HG03139 (cell line): ENCODE measurements at regions not wholly inside any gene's neighbourhood (a gene's known extent, or its start where the extent isn't known, plus 50 kb on each side); places are given as distances from the start of the nearest gene placed in this dataset.

Experiments used
- ATAC-seq: cut with Tn5 transposase; IDR thresholded peaks from one replicate; pipeline ENCODE4 v1.9.1; 2021; ENCODE audit not compliant: unreplicated experiment

DNA sequence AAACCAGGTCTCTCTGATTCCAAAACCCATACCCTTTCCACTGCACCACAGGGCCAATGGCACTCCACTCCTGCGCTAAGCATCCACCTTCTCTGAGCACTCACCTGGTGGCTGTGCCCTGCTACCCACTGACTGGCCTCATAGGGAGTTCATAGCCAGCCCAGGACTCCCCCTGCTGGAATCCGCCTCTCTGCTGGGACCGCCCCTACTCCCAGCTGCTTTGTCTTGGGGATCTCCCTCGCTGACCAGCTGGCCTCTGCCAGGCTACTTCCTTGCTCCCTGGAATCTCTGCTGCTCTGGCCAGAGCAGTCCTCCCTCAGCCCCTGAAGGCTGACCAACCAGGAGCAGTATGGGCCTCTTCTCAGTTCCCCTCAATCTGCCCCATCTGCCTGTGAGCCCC, 129.7 kb downstream of the FAXC start:
- ATAC-seq: peak; percentile 49

DNA sequence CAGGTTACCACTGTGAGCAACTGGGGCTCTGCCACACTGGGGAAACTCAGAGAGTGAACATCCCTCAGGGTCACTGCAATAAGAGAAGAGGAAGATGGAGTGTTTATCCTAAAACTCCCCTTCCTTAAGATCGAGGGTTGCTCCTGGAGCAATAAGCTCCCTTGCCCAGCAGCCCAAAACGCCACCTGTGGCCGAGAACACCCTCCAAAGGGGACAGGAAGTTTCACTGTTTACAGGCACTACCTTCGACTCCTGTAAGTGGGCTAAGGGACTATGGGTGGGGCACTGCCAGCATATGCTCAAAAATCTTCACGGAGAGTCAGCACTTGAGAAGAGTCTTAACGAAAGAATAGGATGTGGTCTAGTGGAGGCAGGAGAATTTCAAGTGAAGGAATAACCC, 132.5 kb downstream of the FAXC start:
- no peak for ATAC-seq

DNA sequence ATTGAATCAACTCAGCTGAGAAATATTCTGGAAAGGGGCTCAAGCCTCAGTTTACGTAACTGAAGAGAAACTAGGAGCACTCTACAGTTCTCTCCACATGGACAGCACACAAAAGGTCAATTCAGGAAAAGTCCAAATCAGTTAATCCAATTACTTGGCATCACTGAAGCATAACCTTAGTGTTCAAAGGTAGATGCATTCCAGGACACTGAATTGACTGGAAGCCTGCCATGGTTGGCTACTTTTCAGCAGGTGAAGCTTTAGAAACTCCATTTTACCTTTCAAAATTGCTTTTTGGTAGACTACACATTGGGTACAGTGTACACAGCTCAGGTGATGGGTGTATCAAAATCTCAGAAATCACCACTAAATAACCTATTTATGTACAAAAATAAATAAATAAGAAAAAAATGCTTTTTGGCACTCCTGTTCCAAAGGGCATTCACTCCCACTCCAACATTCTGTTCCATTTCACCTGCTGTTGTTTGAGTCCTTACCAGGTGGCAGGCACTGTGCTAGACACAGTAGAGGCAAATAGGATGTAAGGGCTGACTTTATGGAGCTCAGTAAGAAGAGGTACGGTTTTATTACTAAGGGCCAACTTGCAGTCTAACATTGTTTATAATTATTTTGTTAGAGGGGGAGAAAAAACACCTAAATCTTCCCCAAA, 153.4 kb downstream of the FAXC start:
- no peak for ATAC-seq

DNA sequence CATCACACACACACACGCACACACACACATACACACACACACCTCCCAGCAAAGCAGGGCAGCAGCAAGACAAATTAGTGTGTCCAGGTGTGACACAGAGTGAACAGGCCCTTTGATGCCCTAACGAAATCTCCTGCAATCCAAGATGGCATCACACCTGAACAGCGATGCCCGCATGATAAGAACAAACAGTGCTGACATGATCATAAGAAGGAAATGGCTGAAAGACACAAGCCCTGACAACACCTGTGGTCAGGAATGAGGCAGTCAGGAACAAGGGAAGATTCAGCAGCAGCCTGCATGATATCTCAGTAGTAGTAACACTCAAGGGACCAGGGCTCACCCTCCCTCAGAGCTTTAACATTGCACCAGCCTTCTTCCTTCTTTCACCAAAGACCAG, 156.9 kb downstream of the FAXC start:
- ATAC-seq: no peak

DNA sequence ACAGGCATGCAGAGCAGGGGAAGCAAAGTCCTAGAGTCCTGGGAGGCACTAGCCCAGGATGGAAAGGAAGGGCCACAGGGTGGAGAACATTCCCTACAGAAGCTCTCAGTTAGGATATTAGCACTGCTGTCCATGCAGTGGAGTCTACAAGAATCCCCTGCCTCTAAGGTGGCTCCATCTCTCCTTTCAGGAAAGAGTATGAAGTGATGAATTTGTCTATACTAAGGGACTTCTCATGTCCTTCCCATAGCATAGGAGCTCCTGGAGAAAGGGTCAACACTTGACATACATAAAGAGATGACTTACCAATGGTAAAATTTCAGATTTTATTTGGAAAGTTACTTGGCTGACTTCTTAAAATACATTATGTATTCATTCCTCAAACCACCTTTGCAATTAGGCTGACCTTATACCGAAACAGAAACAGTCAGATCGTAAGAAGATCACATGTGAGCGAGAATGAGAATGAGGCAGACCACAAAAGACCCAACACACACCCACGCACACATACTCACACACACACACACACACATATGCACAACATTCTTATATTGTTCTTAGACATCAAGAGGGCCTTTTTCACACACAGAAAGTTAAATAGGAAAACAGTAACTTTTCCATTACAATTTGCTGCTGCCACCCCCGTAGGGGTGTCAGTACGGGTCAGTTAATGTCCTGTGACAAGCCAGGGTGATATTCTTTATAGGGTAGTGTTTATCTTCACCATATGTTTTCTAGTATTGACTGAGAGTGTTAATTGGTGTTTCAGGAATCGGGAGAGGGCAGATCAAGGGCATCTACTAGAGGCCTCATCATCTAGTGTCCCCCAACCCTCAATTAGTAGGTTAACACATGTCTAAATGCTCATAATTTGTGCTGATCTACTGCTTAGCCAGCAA, 159.4 kb downstream of the FAXC start:
- ATAC-seq: peak; percentile 97

DNA sequence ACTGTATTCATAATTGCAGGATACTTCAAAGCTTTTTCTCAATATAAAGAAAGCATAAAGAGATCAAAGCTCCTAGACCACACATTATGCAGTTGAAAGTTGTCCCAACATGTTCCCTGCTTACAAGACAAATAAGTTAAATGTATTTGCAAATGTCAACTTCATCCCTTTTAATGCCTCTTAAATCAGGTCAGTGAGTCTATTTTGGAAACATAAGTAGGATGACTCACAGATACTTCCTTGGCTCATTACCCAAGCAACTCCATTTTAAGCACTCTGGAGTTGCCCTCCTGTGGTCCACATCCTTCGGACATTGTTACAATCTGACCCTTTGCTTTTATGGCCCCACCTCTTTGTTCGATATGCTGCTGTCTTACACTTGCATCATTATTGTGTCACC, 162.0 kb downstream of the FAXC start:
- ATAC-seq: no peak

DNA sequence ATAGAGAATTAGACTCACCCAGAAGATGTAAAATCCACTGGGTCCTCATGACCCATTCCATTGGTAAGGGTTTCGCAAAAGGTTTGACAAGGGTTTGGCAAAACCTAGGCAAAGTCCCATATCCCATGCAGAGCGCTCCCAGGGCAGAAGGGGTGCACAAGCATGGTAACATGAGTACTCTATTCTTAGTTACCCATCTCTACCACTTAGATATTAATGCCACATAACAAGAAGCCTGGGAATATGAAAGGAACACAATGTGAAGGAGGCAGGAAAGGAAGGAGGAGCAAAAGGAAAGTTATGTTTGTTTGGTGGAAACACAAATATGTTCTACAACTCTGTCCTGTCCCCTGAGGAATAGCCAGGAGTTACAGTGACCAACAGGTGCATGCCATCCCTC, 163.1 kb downstream of the FAXC start:
- no peak for ATAC-seq

DNA sequence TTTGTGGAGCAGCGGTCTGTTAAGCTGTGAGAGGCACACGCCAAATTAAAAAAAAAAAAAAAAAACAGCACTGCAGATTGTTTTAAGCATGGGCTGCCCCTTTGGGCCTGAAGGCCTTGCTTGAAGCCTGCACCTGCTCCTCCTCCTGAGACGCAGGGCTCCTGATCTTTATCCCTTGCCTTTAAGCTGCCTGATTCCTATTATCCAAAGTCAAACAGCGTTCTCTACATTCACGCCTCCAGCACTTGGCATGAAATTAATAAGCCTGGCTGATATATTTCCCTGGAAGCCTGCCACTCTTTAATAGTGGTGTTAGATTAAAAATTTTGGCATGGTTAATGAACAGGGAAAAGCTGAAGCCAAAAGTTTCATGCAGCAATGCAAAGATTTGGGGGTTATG, 163.9 kb downstream of the FAXC start:
- no peak for ATAC-seq

DNA sequence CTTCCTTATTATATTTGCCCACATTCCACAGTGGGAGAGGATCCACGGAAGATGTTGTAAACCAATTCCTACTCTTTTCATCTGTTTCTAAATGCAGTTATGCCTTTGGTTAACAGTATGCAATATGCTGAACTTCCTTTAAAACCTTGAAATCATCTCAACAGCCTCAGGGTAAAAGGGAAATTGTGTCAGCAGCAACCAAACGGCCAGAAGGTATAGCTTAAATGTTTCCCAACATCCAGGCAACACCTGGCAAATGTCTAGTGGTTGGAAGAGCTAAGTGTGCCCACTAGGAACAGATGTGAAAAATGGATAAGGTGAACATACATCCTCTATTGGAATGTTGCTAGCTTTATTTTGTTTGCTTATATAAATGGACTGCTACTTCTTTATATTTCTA, 164.8 kb downstream of the FAXC start:
- no peak for ATAC-seq

DNA sequence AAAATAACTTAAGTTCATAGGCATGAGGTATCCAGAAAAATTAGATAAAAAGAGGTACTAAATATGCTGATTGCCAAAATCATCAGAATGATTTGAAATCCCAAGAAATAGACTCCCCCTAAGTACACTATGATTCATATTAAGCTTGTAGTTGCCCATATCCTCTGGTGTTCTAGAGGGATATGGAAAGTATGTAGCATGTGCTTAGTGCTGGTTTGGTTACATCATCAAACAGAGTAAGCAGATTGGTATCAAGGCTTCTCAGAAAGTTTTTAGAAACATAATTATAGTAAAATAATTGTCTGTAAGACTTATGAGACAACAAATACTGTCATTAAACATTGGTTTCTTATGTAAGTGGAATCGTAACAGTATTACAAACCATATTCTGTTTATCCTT, 166.4 kb downstream of the FAXC start:
- no peak for ATAC-seq

DNA sequence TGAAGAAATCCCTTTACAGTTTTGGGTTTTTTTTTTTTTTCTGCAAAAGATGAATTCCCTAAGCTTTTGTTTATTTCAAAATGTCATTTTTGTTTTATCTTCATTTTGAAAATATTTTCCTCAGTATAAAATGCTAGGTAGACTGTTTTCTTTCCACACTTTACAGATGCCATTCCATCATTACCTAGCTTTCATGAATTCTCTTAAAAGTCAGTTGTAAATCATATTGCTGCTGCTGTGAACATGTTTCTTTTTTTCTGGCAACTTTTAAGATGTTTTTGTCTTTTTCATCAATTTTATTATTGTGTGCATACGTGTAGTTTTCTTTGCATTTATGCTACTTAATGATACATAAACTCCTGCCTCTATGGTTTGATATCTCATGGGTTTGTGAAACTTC, 168.3 kb downstream of the FAXC start:
- no peak for ATAC-seq

DNA sequence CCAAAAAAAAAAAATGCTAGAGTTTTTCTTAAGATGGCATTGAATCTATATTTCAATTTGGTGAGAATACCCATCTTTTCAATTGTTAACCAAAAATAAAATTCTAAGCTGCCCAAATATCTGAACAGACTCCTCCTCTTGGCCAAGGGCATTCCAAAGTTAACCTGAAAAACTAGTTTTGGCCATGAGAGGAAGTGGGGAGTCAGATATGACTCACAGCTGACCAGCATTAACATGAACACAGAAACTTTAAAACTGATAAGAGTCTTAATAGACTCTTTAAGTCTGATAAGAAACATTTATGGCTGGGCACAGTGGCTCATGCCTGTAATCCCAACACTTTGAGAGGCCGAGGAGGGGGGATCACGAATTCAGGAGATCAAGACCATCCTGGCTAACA, 171.3 kb downstream of the FAXC start:
- ATAC-seq: no peak

DNA sequence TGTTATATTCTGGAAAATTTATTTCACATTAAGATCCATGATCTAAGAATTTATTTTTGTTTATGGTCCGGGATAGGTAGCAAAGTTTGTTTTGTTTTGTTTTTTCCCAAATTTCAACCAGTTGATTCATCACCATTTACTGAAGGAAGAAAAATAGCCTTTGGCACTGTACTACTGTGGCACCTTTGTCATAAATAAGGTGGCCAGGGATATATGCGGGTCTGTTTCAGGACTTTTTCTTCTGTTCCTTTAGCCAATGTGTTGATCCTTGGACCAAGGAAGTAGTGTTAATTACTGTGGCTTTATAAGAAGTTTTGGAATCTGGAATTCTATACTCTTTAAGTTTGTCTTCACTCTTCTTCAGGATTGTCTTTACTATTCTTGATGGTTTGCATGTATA, 171.7 kb downstream of the FAXC start:
- no peak for ATAC-seq

DNA sequence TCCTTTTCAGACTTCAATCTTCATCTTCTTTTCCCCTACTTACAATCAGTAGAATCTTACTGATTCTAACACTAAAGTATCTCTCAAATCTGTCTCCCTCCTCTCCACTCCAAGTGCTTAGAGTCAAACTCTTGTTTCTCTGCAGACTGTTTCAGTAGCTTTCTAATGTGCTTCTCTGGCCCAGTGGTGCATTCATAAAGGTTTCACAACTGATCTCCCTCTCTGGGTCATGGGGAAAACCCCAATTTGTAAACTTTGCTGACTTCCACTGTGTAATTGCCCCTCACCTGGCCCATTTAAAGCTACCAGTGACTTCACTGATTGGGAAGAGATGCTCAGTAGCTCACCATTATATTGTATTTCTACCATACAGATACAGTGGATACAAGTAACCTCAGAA, 183.6 kb downstream of the FAXC start:
- no peak for ATAC-seq

DNA sequence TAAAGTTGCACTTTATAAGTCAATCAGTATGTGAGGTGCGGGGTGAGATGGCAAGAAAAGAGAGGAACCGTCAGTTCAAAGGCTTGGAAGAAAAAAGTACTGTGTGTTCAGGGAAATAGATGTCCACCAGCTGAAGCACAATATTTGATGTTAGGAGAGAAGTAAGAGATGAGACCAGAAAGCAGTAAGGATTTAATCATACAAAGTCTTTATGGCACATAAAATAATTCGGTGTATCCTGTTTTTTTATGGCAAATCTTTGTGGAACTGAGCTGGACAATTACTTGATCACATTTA, 197.2 kb downstream of the FAXC start:
- ATAC-seq: no peak

DNA sequence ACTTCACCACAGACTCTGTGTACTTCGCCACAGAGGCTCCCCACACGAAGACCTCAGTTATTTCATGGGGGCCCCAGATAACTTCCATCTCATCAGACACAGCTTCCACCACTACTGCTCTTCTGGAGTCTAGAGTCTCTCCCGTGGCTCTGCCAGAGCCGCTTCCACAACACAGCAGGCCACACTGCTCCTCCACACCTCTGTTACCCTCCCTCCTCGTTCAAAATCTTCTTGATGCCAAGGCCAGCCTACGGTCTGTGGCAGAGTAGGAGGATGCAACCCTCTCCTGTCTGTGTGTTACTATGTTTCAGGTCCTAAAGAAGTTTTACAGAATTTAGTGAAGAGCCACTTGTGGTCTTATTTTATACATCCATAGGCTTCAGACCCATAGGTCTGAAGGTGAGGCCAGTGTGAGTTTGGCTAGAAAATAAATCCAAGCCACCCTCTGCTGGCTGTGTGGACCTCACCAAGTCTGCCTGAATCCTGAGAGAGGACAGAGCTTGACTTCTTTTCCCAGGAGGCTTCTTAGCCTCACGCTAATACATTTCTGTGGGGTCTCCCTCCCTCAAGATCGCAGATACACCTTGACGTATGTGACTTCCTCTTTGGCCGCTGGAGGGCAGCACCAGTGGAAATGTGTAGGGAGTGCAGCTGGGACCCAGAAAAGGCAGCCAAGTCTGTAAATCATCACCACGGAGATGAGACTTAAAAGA, 197.7 kb downstream of the FAXC start:
- ATAC-seq: peak; percentile 94

DNA sequence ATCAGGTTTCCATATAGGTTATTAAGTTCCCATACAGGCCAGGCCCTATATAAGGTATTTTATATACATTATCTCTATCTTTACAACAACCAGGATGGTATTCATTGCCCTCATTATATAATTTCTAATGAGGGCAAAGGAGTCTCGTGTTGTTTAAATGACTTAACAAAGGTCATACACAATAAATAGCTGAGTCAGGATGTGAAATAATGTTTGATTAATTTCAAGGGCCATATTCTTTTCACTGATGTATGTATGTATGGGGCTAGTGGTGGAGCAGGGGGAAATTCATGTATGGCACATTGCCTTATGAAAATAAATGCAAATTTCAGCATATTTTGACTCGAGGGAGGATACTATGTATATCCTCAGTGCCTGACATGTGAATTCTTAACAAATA, 200.7 kb downstream of the FAXC start:
- no peak for ATAC-seq

DNA sequence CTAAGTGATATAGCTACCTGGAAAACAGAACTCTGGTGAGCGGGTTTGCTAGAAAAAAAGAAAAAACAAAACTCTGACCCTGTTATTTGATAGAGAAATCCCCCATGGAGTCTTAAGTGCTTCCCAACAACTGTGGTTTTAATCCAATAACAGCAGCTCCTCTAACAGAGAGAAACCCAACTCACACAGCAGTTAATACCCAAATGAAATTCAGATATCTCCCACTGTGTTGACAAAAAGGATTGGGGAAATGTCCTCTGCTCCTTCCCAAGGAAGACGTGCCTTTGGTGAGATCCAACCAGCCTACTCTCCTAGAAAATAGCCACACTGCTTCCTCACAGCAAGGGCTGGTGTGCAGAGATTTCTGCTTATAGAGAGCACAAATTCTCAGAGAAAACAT, 200.4 kb upstream of the FBXL4 start:
- no peak for ATAC-seq

DNA sequence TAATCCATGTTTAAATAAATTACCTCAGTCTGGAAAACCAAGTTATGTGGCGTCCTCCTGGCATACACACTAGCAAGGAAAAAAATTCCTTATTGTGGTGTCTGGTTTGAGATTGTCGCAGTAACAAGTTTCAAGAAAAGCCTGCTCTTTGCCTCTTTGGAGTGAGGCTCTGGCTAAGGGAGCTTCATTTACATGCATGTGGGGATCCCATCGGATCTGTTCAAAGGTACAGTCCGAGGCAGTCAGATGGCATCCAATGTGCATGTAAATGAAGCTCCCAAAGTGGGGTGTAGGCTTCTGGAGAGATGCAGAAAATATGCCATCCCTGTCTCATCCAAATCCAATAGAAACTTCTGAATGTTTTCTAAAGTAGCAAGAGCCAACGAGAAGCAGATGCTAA, 199.5 kb upstream of the FBXL4 start:
- ATAC-seq: no peak

DNA sequence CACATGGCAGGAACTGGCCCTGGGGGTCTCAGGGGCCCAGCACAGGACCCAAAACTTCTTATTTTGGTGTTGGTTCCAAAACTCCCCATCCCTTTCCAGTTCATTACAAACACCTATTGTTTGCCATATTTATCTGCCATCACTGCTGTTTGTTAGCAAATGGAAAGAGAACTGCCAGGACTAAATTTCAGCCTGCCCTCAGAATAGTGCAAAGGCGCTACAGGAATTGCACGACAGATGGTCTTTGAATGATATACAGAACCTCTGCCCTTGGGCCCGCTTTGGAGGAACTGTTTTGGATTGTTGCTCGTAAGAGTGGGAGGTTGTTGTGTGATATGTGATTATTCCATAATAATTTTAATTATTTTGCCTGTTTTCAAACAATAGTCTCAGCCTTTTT, 199.0 kb upstream of the FBXL4 start:
- no peak for ATAC-seq

DNA sequence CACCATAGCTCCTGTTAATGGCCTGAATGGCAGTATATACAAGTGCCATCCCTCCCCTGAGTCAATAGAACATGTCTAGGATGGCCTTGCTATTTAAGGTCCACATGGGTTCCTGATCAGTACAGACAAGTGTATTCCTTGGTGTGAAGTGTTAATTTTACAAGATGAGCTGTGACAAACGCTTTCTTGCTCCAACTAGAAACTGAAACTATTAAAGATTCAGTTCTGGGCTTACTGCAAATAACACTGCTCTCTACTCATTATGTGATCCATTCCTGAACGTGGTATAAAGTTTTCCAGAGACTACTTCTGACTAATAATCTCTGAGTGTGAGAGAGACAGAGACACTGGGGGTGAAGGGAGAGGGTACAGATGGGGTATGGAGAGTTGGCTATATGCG, 198.0 kb upstream of the FBXL4 start:
- ATAC-seq: no peak
